IMR-90 (cell line): ENCODE measurements at regions not wholly inside any gene's neighbourhood (a gene's known extent, or its start where the extent isn't known, plus 50 kb on each side); places are given as distances from the start of the nearest gene placed in this dataset.

Experiments
- ATAC-seq: fragments of 200-7000 bp; cut with Tn5 transposase; 2 replicates; pipeline ENCODE4 v1.9.1; 2020; ENCODE audit warnings: low read depth, mild to moderate bottlenecking, moderate library complexity
- BruUV-seq: library from RNA; stranded (reverse); fragments of 400-500 nt; replicated peaks from 2 replicates; lab custom pipeline; 2021; lab: Mats Ljungman, UMichigan
- CTCF ChIA-PET: fragments of 300-600 bp; formaldehyde crosslinking; extraction: SDS; loops from one replicate; lab custom pipeline; 2021; ENCODE audit warnings: antibody characterized with exemption; lab: Yijun Ruan, JAX
- POLR2A ChIA-PET: fragments of 300-600 bp; sonication (Branson Sonifier 250); formaldehyde crosslinking; loops from one replicate; lab custom pipeline; 2022; ENCODE audit warnings: antibody characterized with exemption; ENCODE audit not compliant: unreplicated experiment; lab: Charles Lee
- DNase-seq: peaks from one replicate; pipeline ENCODE4 v3.0.0; 2013
- H2AFZ ChIP-seq: replicated peaks from 2 replicates; pipeline ENCODE3; 2013; ENCODE audit warnings: low read length, mild to moderate bottlenecking; ENCODE audit not compliant: poor library complexity
- H2AK5ac ChIP-seq: 2 replicates; pipeline ENCODE4 v1.6.1; 2013; ENCODE audit warnings: low read depth, low read length, inconsistent platforms
- H2AK9ac ChIP-seq: replicated peaks from 2 replicates; pipeline ENCODE3; 2013; ENCODE audit warnings: mild to moderate bottlenecking, low read depth, low read length, moderate library complexity; ENCODE audit not compliant: poor library complexity
- H2BK120ac ChIP-seq: 2 replicates; pipeline ENCODE4 v1.6.1; 2013; ENCODE audit warnings: low read depth, low read length, inconsistent platforms
- H2BK15ac ChIP-seq: 3 replicates; pipeline ENCODE4 v1.6.1; 2013; ENCODE audit warnings: low read depth, low read length, inconsistent platforms
- H2BK20ac ChIP-seq: 2 replicates; pipeline ENCODE4 v1.6.1; 2013; ENCODE audit warnings: low read depth, mild to moderate bottlenecking, inconsistent platforms, low read length, moderate library complexity
- H2BK5ac ChIP-seq: 2 replicates; pipeline ENCODE4 v1.6.1; 2013; ENCODE audit warnings: mild to moderate bottlenecking, low read depth, low read length, inconsistent platforms; ENCODE audit not compliant: poor library complexity, severe bottlenecking
- H3K14ac ChIP-seq: replicated peaks from 2 replicates; pipeline ENCODE4 v1.6.1; 2013; ENCODE audit warnings: low read depth, low read length, inconsistent platforms
- H3K18ac ChIP-seq: 2 replicates; pipeline ENCODE4 v1.6.1; 2013; ENCODE audit warnings: low read depth, low read length, control low read depth
- H3K23ac ChIP-seq: 2 replicates; pipeline ENCODE4 v1.6.1; 2013; ENCODE audit warnings: low read depth, low read length, inconsistent platforms
- H3K27ac ChIP-seq: 2 replicates; pipeline ENCODE4 v1.5.1; 2013; ENCODE audit warnings: mild to moderate bottlenecking, control low read depth, low read length; ENCODE audit not compliant: insufficient read depth
- H3K27me3 ChIP-seq: 2 replicates; pipeline ENCODE4 v1.6.1; 2013; ENCODE audit warnings: low read length; ENCODE audit not compliant: control insufficient read depth, insufficient read depth
- H3K36me3 ChIP-seq: 2 replicates; pipeline ENCODE4 v1.6.1; 2013; ENCODE audit warnings: low read length, mixed read lengths; ENCODE audit not compliant: control insufficient read depth, insufficient read depth
- H3K4ac ChIP-seq: 2 replicates; pipeline ENCODE4 v1.6.1; 2013; ENCODE audit warnings: low read depth, low read length, inconsistent platforms
- H3K4me1 ChIP-seq: 2 replicates; pipeline ENCODE4 v1.6.1; 2013; ENCODE audit warnings: low read length, mixed read lengths; ENCODE audit not compliant: control insufficient read depth, insufficient read depth
- H3K4me2 ChIP-seq: 2 replicates; pipeline ENCODE4 v1.6.1; 2013; ENCODE audit warnings: low read depth, mild to moderate bottlenecking, control low read depth, low read length, moderate library complexity
- H3K4me3 ChIP-seq: 2 replicates; pipeline ENCODE4 v1.5.1; 2013; ENCODE audit warnings: low read depth, mild to moderate bottlenecking, control low read depth, low read length, moderate library complexity; ENCODE audit not compliant: insufficient read depth
- H3K56ac ChIP-seq: 2 replicates; pipeline ENCODE4 v1.6.1; 2013; ENCODE audit warnings: low read length, inconsistent platforms; ENCODE audit not compliant: insufficient read depth; ENCODE audit errors: extremely low read depth
- H3K79me1 ChIP-seq, 2 experiments: 2 replicates each; pipeline ENCODE4 v1.6.1; 2013; ENCODE audit warnings: low read length in 2 of 2, inconsistent platforms in 1 of 2, low read depth in 1 of 2
- H3K9ac ChIP-seq: 2 replicates; pipeline ENCODE4 v1.6.1; 2013; ENCODE audit warnings: low read depth, low read length, control low read depth
- H3K9me1 ChIP-seq: 2 replicates; pipeline ENCODE4 v1.6.1; 2013; ENCODE audit warnings: low read length, inconsistent platforms; ENCODE audit not compliant: insufficient read depth
- H3K9me3 ChIP-seq: 2 replicates; pipeline ENCODE4 v1.6.1; 2013; ENCODE audit warnings: low read length; ENCODE audit not compliant: control insufficient read depth, insufficient read depth
- H4K20me1 ChIP-seq: 2 replicates; pipeline ENCODE4 v1.6.1; 2013; ENCODE audit warnings: low read length, inconsistent platforms; ENCODE audit not compliant: insufficient read depth
- H4K5ac ChIP-seq: 2 replicates; pipeline ENCODE4 v1.6.1; 2013; ENCODE audit warnings: mild to moderate bottlenecking, low read depth, low read length, control low read depth
- H4K8ac ChIP-seq, 2 experiments: 2 replicates each; pipeline ENCODE4 v1.6.1; 2013; ENCODE audit warnings: low read depth in 2 of 2, low read length in 2 of 2, control low read depth in 1 of 2, inconsistent platforms in 1 of 2
- H4K91ac ChIP-seq: 2 replicates; pipeline ENCODE4 v1.6.1; 2013; ENCODE audit warnings: low read depth, low read length, inconsistent platforms; ENCODE audit not compliant: insufficient read depth
- BHLHE40 ChIP-seq: fragments of 150-350 bp; IDR thresholded peaks from 2 replicates; pipeline ENCODE4 v1.6.1; 2016; ENCODE audit warnings: mild to moderate bottlenecking, low read depth, low read length
- MAZ ChIP-seq: IDR thresholded peaks from 2 replicates; pipeline ENCODE4 v1.6.1; 2012; ENCODE audit warnings: low read depth, mild to moderate bottlenecking, low read length, improper control_type of control experiment, moderate library complexity, borderline replicate concordance
- RFX5 ChIP-seq: IDR thresholded peaks from 2 replicates; pipeline ENCODE4 v1.8.0; 2012; ENCODE audit warnings: low read depth, mild to moderate bottlenecking, low read length, moderate library complexity
- SMC3 ChIP-seq: fragments of 150-350 bp; IDR thresholded peaks from 2 replicates; pipeline ENCODE4 v1.6.1; 2016; ENCODE audit warnings: low read depth, mild to moderate bottlenecking, antibody characterized with exemption, low read length, moderate library complexity
- WGBS, 2 experiments: methylation state at CpG; one replicate each; pipeline versions ENCODE4 v1.1.5 to v1.1.7; 2013; ENCODE audit warnings: missing lambda C conversion rate in 2 of 2; ENCODE audit not compliant: insufficient read length in 1 of 2; ENCODE audit errors: extremely low coverage in 2 of 2; 5-methylcytosine and 5-hydroxymethylcytosine counted together
- dilution Hi-C: fragments of 300-500 bp; cut with HindIII; formaldehyde crosslinking; loops from one replicate; pipeline ENCODE4 v1.14.3; 2018; ENCODE audit warnings: low sequenced_read_pairs; ENCODE audit not compliant: unreplicated experiment
- in situ Hi-C: fragments of 300-500 bp; cut with MboI; formaldehyde crosslinking; loops from 3 replicates; pipeline ENCODE4 v1.14.3; 2019; ENCODE audit warnings: low sequenced_read_pairs, inconsistent platforms, mixed read lengths
- intact Hi-C: fragments of 100-400 bp; cut with micrococcal nuclease; formaldehyde crosslinking; loops from 2 replicates; pipeline ENCODE4 v1.10.0; 2022

DNA sequence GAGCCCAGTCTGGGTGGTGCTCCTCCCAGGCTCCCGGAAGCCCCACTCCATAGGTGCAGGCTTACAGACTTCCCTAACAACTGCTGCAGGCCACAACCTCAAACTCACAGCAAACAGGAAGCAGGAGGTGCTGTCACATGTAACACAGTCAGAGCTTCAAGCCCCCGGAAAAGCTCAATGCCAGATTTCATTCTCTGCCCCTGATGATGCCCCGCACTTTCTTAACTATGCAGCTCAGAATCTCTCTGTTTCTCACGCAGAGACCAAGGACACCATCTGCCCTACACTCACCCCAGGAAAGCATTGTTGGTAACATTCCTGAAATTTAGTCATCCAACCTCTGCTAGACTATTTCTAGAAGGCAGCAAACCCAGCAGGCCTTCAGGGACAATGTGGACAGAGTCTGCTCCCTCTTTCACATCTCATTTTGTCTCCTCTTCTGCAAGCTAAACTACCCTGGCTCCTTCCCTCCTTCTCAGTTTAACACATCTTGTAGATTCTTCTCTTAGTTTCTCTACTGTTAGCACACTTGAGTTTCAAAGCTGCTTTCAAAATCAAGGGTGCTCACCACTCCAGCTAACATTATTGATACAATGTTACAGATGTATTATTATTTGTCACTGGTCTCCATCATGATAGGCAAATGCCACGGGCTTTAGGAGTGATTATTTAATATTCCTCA is 162.5 kb downstream of the KCTD12 start:
- Histone ChIP-seq H2AFZ (peak overlapping the region; percentile 91), H3K79me1 (no peaks in the 10 kb centered on the region), H2AK5ac (peak overlapping the region; percentile 11; the same call in 1 of the 2 replicates), H3K4me2 (peak overlapping the region; percentile 24; the same call in 1 of the 2 replicates), H4K20me1 (no peaks in the 10 kb centered on the region), H3K14ac (0 out of 2 replicates have a peak overlapping the region, but pooled peaks have one; percentile 23), H3K36me3 (no peaks in the 10 kb centered on the region), H3K9me3 (0 out of 2 replicates have a peak, but pooled peaks cover 2% of the 10 kb centered on the region), H3K4ac (peak overlapping the region; percentile 68), H3K9ac (peak overlapping the region; percentile 24), H3K18ac (peak overlapping the region; percentile 22; the same call in 1 of the 2 replicates), H3K4me1 (peaks cover 7% of the 10 kb centered on the region; the same call in 1 of the 2 replicates), H2BK120ac (peak overlapping the region; percentile 81), H2BK5ac (peak overlapping the region; percentile 66), H3K27ac (peak overlapping the region; percentile 64), H2BK15ac (peak overlapping the region; percentile 77; the same call in 1 of the 3 replicates), H3K27me3 (no peaks in the 10 kb centered on the region), H3K56ac (peak overlapping the region; percentile 26; the same call in 1 of the 2 replicates), H4K8ac (peak overlapping the region in 1 of 2 experiments; percentile 89; a peak in 3 of 4 replicates), H4K5ac (peak overlapping the region; percentile 27), H2AK9ac (peak overlapping the region; percentile 47), H2BK20ac (peak overlapping the region; percentile 62), H3K4me3 (no peak overlapping the region), H4K91ac (peak overlapping the region; percentile 78; the same call in 1 of the 2 replicates), H3K23ac (peak overlapping the region; percentile 45; the same call in 1 of the 2 replicates), H3K9me1 (peaks cover 5% of the 10 kb centered on the region; the same call in 1 of the 2 replicates)
- ATAC-seq (peak; percentile 93), DNase-seq (peak; percentile 89)
- BruUV-seq, result no TSS peak
- in situ Hi-C loops (loop anchor here (25.0 kb wide), 1 partner anchor 1036 kb away; no protein-coding TSS in a partner anchor), intact Hi-C loops (no loop called here), dilution Hi-C loops (no loop called here)
- TF ChIP-seq RFX5 (no peak), BHLHE40 (peak; percentile 13; the same call in 1 of the 2 replicates), MAZ (no peak), SMC3 (peak; percentile 17; the same call in 1 of the 2 replicates)
- ChIA-PET CTCF (interaction anchor here (0.6 to 1.7 kb wide), 3 partner anchors 10 to 218 kb away, joined by 3 to 6 read pairs (median 3); no protein-coding TSS in a partner anchor), POLR2A (interaction anchor here (0.6 kb wide), 1 partner anchor 47 kb away, joined by 6 read pairs; no protein-coding TSS in a partner anchor)
- 0% methylated on average over 1 of the region's 5 CpGs; no CpG with 5 or more reads in 1 of the 2 experiments for WGBS, 2 experiments
